NT2/D1 (cell line): ENCODE measurements at regions not wholly inside any gene's neighbourhood (a gene's known extent, or its start where the extent isn't known, plus 50 kb on each side); places are given as distances from the start of the nearest gene placed in this dataset.

Experiments
- YY1 ChIP-seq: IDR thresholded peaks from 2 replicates; pipeline ENCODE4 v1.6.1; 2011; ENCODE audit not compliant: insufficient read length, insufficient read depth
- ZNF274 ChIP-seq: IDR thresholded peaks from 2 replicates; pipeline ENCODE4 v1.6.1; 2011; ENCODE audit warnings: mild to moderate bottlenecking, low read depth, low read length

- TF ChIP-seq YY1 (no peak), ZNF274 (no peak)
Measured at GRCh38 chr22:47805394-47805935, 1043.0 kb downstream of the TBC1D22A start.
